Loucy (cell line): ENCODE measurements at regions not wholly inside any gene's neighbourhood (a gene's known extent, or its start where the extent isn't known, plus 50 kb on each side); places are given as distances from the start of the nearest gene placed in this dataset.

Source experiments
- H2AFZ ChIP-seq: fragments of 200-600 bp; sonication (generic); 2 replicates; pipeline ENCODE4 v1.6.0; 2016; ENCODE audit warnings: antibody characterized with exemption, mild to moderate bottlenecking, low read length, moderate library complexity
- H3F3A ChIP-seq: fragments of 200-600 bp; 2 replicates; pipeline ENCODE4 v1.6.0; 2016; ENCODE audit warnings: antibody characterized with exemption, low read depth, mild to moderate bottlenecking
- H3K27me3 ChIP-seq: fragments of 200-600 bp; sonication (generic); 2 replicates; pipeline ENCODE4 v1.6.1; 2014; ENCODE audit warnings: low read length, mild to moderate bottlenecking; ENCODE audit not compliant: insufficient read depth, poor library complexity, severe bottlenecking
- H3K36me3 ChIP-seq: fragments of 200-600 bp; sonication (generic); 2 replicates; pipeline ENCODE4 v1.6.1; 2016; ENCODE audit warnings: low read length; ENCODE audit not compliant: insufficient read depth
- H3K4me1 ChIP-seq: fragments of 200-600 bp; sonication (generic); 2 replicates; pipeline ENCODE4 v1.5.1; 2014; ENCODE audit warnings: low read length, mild to moderate bottlenecking; ENCODE audit not compliant: insufficient read depth, poor library complexity, severe bottlenecking
- H3K4me2 ChIP-seq: fragments of 200-600 bp; sonication (generic); 2 replicates; pipeline ENCODE4 v1.6.0; 2014; ENCODE audit warnings: antibody characterized with exemption, low read length, low read depth, mild to moderate bottlenecking; ENCODE audit not compliant: poor library complexity, severe bottlenecking
- H3K4me3 ChIP-seq: fragments of 200-600 bp; sonication (generic); 2 replicates; pipeline ENCODE4 v1.5.1; 2014; ENCODE audit warnings: low read length, mild to moderate bottlenecking, mixed read lengths; ENCODE audit not compliant: poor library complexity, severe bottlenecking
- H3K79me2 ChIP-seq: fragments of 200-600 bp; sonication (generic); 2 replicates; pipeline ENCODE4 v1.6.1; 2014; ENCODE audit warnings: low read length; ENCODE audit not compliant: insufficient read depth
- H3K9ac ChIP-seq: fragments of 200-600 bp; sonication (generic); 2 replicates; pipeline ENCODE4 v1.6.0; 2014; ENCODE audit warnings: mild to moderate bottlenecking, low read depth, low read length, moderate library complexity; ENCODE audit not compliant: poor library complexity, severe bottlenecking
- H3K9me2 ChIP-seq: fragments of 200-600 bp; sonication (generic); replicated peaks from 2 replicates; pipeline ENCODE4 v1.6.1; 2016; ENCODE audit warnings: low read depth, low read length, mixed read lengths
- H3K9me3 ChIP-seq: fragments of 200-600 bp; sonication (generic); 2 replicates; pipeline ENCODE4 v1.6.1; 2014; ENCODE audit warnings: mild to moderate bottlenecking, antibody characterized with exemption, low read length, low read depth; ENCODE audit not compliant: insufficient read depth
- H4K20me1 ChIP-seq: fragments of 200-600 bp; sonication (generic); 2 replicates; pipeline ENCODE4 v1.6.0; 2014; ENCODE audit warnings: antibody characterized with exemption, low read length, mild to moderate bottlenecking; ENCODE audit not compliant: insufficient read depth, poor library complexity, severe bottlenecking
- EZH2phosphoT487 ChIP-seq: fragments of 200-600 bp; IDR thresholded peaks from 2 replicates; pipeline ENCODE4 v1.6.1; 2018; ENCODE audit warnings: antibody characterized with exemption, mild to moderate bottlenecking, moderate library complexity, borderline replicate concordance
- TF ChIP-seq, protein P1 (sequence below): fragments of 200-600 bp; sonication (generic); conservative IDR thresholded peaks from 2 replicates; pipeline ENCODE4 v1.5.1; 2014; ENCODE audit warnings: mild to moderate bottlenecking, antibody characterized with exemption, low read length

DNA sequence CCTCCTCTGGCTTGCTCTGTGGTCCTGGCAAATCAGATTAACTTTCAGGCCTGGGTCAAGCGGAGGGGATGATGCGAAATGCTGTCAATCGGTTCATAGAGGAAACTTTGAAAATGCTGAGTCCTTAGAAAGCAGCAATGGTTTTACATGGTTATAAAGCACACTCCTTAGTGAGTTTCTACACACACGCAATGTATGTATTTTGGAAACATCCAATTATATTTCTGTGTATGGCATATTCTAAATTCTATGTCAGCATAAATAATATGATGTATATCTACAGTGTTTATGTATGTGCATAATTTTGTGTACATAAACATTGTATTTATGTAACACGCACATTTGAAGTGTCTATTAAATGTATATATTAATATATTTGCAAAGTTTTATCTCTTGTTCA is 118.0 kb upstream of the ARID2 start:
- H3K9me2 ChIP-seq, result no peaks in the 10 kb centered on the region
- no peak overlapping the region for H3K4me2 ChIP-seq
- H3K27me3 ChIP-seq, result no peaks in the 10 kb centered on the region
- no peaks in the 10 kb centered on the region for H3F3A ChIP-seq
- no peak overlapping the region for H2AFZ ChIP-seq
- no peak overlapping the region for H3K4me3 ChIP-seq
- H3K36me3 ChIP-seq, result no peaks in the 10 kb centered on the region
- H3K4me1 ChIP-seq, result peaks cover 6% of the 10 kb centered on the region
- no peaks in the 10 kb centered on the region for H4K20me1 ChIP-seq
- no peaks in the 10 kb centered on the region for H3K9me3 ChIP-seq
- TF ChIP-seq, protein P1, sequence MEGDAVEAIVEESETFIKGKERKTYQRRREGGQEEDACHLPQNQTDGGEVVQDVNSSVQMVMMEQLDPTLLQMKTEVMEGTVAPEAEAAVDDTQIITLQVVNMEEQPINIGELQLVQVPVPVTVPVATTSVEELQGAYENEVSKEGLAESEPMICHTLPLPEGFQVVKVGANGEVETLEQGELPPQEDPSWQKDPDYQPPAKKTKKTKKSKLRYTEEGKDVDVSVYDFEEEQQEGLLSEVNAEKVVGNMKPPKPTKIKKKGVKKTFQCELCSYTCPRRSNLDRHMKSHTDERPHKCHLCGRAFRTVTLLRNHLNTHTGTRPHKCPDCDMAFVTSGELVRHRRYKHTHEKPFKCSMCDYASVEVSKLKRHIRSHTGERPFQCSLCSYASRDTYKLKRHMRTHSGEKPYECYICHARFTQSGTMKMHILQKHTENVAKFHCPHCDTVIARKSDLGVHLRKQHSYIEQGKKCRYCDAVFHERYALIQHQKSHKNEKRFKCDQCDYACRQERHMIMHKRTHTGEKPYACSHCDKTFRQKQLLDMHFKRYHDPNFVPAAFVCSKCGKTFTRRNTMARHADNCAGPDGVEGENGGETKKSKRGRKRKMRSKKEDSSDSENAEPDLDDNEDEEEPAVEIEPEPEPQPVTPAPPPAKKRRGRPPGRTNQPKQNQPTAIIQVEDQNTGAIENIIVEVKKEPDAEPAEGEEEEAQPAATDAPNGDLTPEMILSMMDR, result no peak
- TF ChIP-seq EZH2phosphoT487, result no peak
- no peaks in the 10 kb centered on the region for H3K79me2 ChIP-seq
- no peak overlapping the region for H3K9ac ChIP-seq

DNA sequence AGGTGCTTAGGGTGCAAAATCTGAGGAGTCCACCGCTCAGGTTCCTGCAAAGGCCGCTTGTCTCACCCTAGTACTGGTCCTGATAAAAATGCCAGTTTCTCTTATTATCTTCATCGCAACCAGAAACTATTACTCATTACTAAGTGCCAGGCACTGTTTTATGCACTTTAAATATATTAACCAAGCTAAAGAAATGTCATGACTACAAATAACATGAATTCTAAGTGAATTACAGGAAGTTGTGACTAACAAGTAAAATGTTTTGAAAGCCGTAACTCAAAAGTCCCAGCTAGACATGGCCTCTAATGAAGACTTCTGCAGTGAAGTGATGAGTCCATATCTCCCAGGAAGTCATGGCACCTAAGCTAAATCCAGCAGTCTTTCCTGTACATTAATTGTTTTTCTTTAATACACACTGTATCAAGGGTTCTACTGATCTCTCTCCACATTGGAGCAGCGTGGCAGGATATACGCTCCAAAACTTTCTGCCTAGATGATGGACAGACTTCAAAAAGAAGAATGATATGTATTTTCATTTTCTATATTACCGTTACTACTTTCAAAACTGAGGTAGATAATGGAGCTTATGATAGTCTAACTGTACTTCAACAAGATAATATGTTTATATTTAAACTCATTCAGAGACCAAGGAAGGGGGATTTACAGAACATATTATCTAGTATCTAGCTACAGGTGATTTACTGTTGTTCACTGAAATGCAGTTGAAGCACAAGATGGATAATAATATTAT is 117.3 kb upstream of the ARID2 start:
- H4K20me1 ChIP-seq, result no peaks in the 10 kb centered on the region
- H3K9me3 ChIP-seq, result no peaks in the 10 kb centered on the region
- H3K27me3 ChIP-seq, result no peaks in the 10 kb centered on the region
- TF ChIP-seq EZH2phosphoT487, result no peak
- TF ChIP-seq, protein P1, result no peak
- no peaks in the 10 kb centered on the region for H3K36me3 ChIP-seq
- H3K9ac ChIP-seq, result no peak overlapping the region
- H3K4me1 ChIP-seq, result peaks cover 6% of the 10 kb centered on the region
- H3K4me3 ChIP-seq, result no peak overlapping the region
- no peak overlapping the region for H3K4me2 ChIP-seq
- H3K79me2 ChIP-seq, result no peaks in the 10 kb centered on the region
- no peaks in the 10 kb centered on the region for H3K9me2 ChIP-seq
- H2AFZ ChIP-seq, result no peak overlapping the region
- H3F3A ChIP-seq, result no peaks in the 10 kb centered on the region

DNA sequence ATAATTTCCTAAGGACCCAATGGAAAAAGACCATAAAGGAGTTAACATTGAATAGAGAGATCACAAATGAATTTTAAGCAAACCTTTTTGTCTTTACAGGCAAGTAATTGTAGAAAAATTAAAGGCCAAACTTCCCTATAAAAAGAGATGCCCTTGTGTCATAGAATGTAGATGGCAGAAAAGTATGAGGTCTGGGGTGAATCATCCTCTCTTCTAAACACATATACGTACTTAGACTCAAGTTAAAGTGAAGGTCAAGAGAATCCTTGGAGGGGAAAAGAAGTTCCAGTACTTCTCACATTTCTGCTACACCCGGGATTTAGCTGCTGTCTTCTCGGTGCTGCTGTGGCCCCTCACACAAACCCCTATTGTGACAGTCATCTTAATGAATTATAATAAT is 116.2 kb upstream of the ARID2 start:
- Histone ChIP-seq H3K9me2 (no peaks in the 10 kb centered on the region), H3K4me3 (no peak overlapping the region), H3K4me2 (no peak overlapping the region), H3K9ac (no peak overlapping the region), H3F3A (no peaks in the 10 kb centered on the region), H3K36me3 (no peaks in the 10 kb centered on the region), H3K27me3 (no peaks in the 10 kb centered on the region), H3K9me3 (no peaks in the 10 kb centered on the region), H3K4me1 (peaks cover 6% of the 10 kb centered on the region), H2AFZ (no peak overlapping the region), H4K20me1 (no peaks in the 10 kb centered on the region), H3K79me2 (no peaks in the 10 kb centered on the region)
- TF ChIP-seq, protein P1, result no peak
- no peak for TF ChIP-seq EZH2phosphoT487
